ENCODE measurements at regions not wholly inside any gene's neighbourhood (a gene's known extent, or its start where the extent isn't known, plus 50 kb on each side); places are given as distances from the start of the nearest gene placed in this dataset.
A peak's percentile ranks its signal among the peaks of the same experiment; 100 is the strongest.

- no peak for DNase-seq
These were observed 50.8 kb upstream of the GADL1 start for GRCh38 chr3:30945291-30945690.

DNA sequence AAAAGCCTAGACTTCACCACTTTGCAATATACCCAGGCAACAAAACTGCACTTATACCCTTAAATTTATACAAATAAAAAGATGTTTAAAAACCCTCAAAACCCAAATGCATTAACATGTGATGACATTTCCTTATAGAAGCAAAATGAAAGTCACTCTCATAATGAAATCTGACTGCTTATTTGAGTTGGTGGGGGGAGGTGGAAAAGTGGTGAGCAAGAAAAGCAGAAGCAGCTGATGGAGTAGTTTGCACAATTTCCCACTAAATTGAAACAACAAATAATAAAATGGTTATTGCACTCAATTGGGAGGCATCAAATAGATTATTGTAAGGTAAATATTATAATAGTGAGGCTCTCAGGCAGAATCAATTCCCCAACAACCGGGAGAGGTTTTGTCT lies 54.0 kb upstream of the GADL1 start:
- DNase-seq: no peak

- no peak for DNase-seq
These were observed 57.4 kb upstream of the GADL1 start for GRCh38 chr3:30951826-30952225.

- no peak for DNase-seq
These were observed 58.3 kb upstream of the GADL1 start for GRCh38 chr3:30952786-30953185.

- DNase-seq: no peak
These were observed 60.0 kb upstream of the GADL1 start for GRCh38 chr3:30954426-30954825.

GRCh38 chr3:30962084-30962483 lies 67.6 kb upstream of the GADL1 start:
- DNase-seq: no peak

DNA sequence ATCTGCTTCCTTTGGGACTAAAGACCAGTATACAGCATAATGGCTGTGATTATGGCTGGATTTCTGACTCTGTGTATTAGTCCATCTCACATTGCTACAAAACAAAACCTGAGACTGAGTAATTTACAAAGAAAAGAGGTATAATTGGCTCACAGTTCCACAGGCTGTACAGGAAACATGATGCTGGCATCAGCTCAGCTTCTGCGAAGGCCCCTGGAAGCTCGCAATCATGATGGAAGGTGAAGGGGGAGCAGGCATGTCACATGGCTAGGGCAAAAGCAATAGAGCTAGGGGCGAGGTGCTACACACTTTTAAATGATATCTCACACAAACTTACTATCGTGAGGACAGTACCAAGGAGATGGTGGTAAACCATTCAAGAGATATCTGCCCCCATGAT lies 68.0 kb upstream of the GADL1 start:
- DNase-seq: no peak

- no peak for DNase-seq
These were observed 68.8 kb upstream of the GADL1 start for GRCh38 chr3:30963223-30963722.

GRCh38 chr3:30964612-30965011 lies 70.2 kb upstream of the GADL1 start:
- no peak for DNase-seq

DNA sequence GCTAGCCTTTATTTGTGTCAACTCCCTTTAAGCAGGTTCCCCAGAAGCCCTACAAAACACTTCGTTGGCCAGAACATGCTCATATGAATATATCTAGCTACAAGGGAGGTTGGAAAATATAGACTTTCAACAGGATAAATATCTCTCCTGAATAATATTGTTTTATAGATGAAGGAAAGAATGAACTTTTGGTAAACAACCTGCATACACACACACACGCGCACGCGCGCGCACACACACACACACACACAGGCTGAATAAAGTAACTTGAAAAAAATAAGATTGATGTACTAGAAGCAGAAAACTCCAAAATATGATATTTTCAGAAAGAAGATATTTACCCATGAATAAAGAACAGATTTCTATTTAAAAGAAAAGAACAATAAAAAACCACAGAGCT lies 72.4 kb upstream of the GADL1 start:
- no peak for DNase-seq

DNA sequence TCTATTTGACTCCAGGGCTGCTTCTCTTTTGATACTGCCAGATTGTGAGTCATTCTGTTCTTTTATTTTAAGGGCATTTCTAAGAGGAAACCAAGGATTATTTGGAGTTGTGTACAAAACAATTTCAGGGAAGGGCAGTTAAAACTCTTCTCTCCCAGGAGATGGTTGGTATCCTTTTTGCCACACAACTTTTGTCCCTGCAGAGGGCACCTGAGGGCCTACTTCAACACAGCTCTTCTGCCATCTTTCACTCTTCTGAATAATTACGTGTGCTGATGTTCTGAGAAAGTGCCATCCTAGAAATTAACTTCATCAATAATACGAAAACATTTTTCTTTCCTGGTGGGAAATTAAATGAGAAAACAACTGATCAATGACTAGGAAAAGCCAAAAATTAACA lies 75.7 kb upstream of the GADL1 start:
- peak in 1 of 2 donors; percentile 21 for DNase-seq

DNA sequence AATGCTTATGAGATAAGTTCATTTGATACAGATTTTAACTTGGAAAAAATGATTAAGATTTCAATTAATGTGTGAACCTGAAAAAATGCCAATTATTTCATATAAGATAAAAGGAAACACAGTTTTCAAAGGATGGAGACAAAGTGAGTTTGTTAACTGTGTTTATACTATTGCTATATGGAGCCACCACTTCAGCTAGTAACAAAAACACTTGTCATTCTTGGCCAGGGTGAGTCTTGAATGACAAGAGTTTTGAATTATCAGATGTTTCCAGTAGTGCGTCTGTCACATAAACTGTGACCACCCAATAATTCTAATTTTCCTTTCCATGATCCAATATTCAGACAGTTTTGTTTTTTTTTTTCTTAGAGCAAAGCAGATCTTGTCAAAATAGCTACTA lies 78.0 kb upstream of the GADL1 start:
- no peak for DNase-seq

DNA sequence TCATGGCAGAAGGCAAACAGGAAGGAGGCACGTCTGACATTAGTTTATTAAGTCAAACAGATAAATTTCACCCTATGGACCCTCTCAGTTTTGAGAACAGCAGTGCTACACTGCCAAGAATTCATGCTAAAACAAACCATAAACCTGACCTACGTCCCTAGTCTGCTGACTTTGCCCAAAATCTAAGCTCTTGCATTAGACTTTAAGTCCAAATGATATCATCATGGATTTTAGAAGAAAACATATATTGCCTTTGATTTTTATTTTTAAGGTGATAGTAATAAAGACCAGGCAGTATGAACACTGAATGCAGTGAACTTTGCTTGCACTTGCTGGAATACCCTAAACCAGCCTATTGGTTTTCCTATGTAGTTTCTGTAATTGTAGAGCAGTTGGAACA lies 79.6 kb upstream of the GADL1 start:
- DNase-seq: no peak

DNA sequence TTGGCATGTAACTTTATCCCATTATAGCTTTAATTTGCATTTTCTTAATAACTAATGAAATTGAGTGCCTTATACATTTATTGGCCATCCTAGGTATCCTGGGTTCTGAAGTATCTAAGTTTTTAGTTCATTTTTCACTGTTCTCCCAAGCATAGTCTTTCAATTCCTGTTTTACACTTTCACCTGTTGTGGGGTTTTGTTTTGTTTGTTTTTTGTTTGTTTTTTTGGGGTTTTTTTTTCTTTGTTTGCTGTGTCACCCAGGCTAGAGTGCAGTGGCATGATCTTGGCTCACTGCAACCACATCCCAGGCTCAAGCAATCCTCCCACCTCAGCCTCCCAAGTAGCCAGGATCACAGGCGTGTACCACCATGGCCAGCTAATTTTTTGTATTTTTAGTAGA lies 83.1 kb upstream of the GADL1 start:
- no peak for DNase-seq

GRCh38 chr3:30980993-30981392 lies 86.5 kb upstream of the GADL1 start:
- DNase-seq: no peak

GRCh38 chr3:30982416-30983075 lies 88.1 kb upstream of the GADL1 start:
- DNase-seq: no peak

GRCh38 chr3:30984855-30985749 lies 90.6 kb upstream of the GADL1 start:
- DNase-seq: no peak

- DNase-seq: no peak
These were observed 92.1 kb upstream of the GADL1 start for GRCh38 chr3:30986551-30986950.

- DNase-seq: no peak
These were observed 94.3 kb upstream of the GADL1 start for GRCh38 chr3:30988769-30989168.

DNA sequence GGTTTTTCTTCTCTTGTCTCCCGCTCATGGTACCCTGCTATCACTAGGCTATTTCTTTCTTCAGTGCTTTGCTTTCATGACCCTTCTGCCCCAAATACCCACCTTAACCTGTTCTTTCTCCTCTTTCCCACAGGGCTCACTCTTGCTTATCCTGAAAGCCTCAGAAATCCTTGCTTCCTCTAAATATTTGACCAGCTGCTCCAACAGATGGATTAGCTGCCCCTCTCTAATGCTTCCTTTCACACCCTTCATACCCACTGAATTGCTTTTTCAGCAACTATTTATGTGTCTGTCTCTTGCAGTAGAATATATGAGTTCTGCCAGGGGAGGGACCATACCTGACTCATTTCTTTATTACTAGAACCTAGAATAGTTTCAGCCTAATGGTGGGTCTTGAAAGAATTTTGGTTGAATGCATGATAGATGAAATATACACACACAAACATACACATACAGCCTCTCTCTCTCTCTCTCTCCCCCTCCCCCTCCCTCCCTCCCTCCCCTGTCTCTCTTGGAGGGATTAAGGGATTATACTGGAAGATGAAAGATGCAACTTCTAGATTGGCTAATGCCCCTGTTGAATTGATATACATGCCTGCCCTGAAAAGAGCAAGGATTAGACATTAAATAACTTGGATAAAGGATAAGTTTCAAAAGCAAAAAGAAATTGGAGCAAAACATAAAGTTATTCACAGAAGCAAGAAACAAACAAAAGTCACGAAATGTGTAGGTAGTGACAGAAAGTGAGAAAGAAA lies 95.0 kb upstream of the GADL1 start:
- DNase-seq: no peak

DNA sequence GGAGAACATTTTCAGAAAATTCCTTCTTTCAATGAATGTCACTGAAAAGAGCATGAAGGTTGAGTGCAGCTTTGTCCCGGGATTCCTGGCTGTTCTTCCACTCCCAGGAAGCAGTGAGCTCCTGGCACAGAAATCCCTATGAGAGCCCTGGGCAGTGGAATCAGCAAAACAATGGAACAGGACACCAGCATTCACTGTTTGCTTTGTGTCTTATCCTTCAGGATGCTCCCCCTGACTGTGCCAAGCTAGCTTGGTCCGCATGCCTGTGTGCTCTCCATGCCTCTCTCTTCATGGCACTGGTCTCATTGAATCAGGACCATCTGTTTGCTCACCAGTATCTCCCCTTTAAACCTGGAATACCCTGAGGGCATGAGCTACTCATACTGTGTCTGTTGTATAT lies 102.0 kb upstream of the GADL1 start:
- DNase-seq: no peak

DNA sequence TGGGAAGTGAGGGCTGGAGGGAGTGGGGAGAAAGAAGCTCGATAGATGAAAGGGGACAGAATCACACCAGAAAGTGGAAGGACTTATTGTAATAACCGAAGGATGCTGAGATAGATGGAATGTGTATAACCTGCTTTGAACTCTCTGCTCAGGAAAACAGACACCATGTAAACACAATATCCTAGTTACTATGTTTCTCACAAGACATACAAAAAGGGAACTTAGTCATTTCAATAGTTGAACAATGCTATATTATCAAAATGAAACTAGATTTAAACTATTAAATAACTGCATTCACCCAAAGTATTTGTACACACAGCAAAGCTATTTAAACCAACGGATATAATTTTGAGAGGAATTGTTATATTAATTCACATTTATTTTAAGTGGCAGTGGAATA lies 108.3 kb upstream of the GADL1 start:
- DNase-seq: no peak

DNA sequence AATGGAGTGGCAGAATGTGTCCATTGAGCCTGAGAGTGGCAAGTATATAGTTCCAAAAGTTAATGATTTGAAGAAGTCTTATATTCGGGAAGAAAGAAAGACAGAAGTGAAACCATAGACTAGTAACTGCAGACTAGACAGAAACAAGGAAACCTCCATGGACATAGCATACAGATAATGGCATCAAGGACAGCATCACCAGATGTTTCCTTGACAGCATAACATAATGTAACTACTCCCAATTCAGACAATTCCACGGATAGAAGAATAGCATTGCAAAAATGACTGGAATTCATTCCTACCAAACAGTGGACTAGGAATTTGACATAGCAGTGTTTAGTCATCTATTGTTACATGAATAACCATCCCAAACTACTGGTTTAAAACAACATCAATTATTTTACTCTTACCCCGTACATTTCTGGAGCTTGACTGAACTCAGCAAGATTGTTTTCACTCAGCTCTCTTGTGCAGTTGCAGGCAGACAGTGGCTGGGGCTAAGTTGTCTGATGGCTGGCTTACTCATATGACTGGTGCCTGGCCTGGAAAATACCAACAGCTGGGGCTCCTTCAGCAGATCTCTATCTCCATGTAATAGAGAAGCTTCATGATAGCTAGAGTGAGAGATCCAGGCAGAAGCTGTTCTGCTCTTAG lies 109.7 kb upstream of the GADL1 start:
- DNase-seq: no peak

All from CD4-positive, alpha-beta T cell treated with Interleukin-4 for 1 hour (primary cell).